ENCODE measurements at regions not wholly inside any gene's neighbourhood (a gene's known extent, or its start where the extent isn't known, plus 50 kb on each side); places are given as distances from the start of the nearest gene placed in this dataset.

GRCh38 chr18:73715210-73715670, 432.4 kb downstream of the FBXO15 start:
- peaks cover 0 to 4% of the 10 kb centered on the region in 2 donors for H3K27me3 ChIP-seq (ENCODE audit: control insufficient read depth in 1 of 2, insufficient read depth in 2 of 2, low read length in 2 of 2)
- no peak overlapping the region for H3K27ac ChIP-seq (ENCODE audit: low read length)
- H3K36me3 ChIP-seq (ENCODE audit: control insufficient read depth in 2 of 2, insufficient read depth in 2 of 2, low read length in 2 of 2), result no peaks in the 10 kb centered on the region
- no peak overlapping the region for H3K9ac ChIP-seq (ENCODE audit: low read length in 2 of 2)
- no peaks in the 10 kb centered on the region for H3K4me1 ChIP-seq (ENCODE audit: control insufficient read depth, insufficient read depth, low read length)
- H3K4me3 ChIP-seq (ENCODE audit: low read length in 2 of 2), result no peak overlapping the region
- no peaks in the 10 kb centered on the region for H3K9me3 ChIP-seq (ENCODE audit: control insufficient read depth in 2 of 2, low read length in 2 of 2)

GRCh38 chr18:73714466-73714865, 433.2 kb downstream of the FBXO15 start:
- Histone ChIP-seq H3K4me3 (ENCODE audit: low read length in 2 of 2) (no peak overlapping the region), H3K9me3 (ENCODE audit: control insufficient read depth in 2 of 2, low read length in 2 of 2) (no peaks in the 10 kb centered on the region), H3K36me3 (ENCODE audit: control insufficient read depth in 2 of 2, insufficient read depth in 2 of 2, low read length in 2 of 2) (no peaks in the 10 kb centered on the region), H3K27ac (ENCODE audit: low read length) (no peak overlapping the region), H3K27me3 (ENCODE audit: control insufficient read depth in 1 of 2, insufficient read depth in 2 of 2, low read length in 2 of 2) (peaks cover 0 to 4% of the 10 kb centered on the region in 2 donors), H3K4me1 (ENCODE audit: control insufficient read depth, insufficient read depth, low read length) (no peaks in the 10 kb centered on the region), H3K9ac (ENCODE audit: low read length in 2 of 2) (no peak overlapping the region)

- Histone ChIP-seq H3K27ac (ENCODE audit: low read length) (no peak overlapping the region), H3K4me1 (ENCODE audit: control insufficient read depth, insufficient read depth, low read length) (no peaks in the 10 kb centered on the region), H3K4me3 (ENCODE audit: low read length in 2 of 2) (no peak overlapping the region), H3K27me3 (ENCODE audit: control insufficient read depth in 1 of 2, insufficient read depth in 2 of 2, low read length in 2 of 2) (peaks cover 0 to 4% of the 10 kb centered on the region in 2 donors), H3K9me3 (ENCODE audit: control insufficient read depth in 2 of 2, low read length in 2 of 2) (no peaks in the 10 kb centered on the region), H3K9ac (ENCODE audit: low read length in 2 of 2) (no peak overlapping the region), H3K36me3 (ENCODE audit: control insufficient read depth in 2 of 2, insufficient read depth in 2 of 2, low read length in 2 of 2) (no peaks in the 10 kb centered on the region)
These were observed 436.4 kb downstream of the FBXO15 start for GRCh38 chr18:73711256-73711655.

- Histone ChIP-seq H3K9me3 (ENCODE audit: control insufficient read depth in 2 of 2, low read length in 2 of 2) (no peaks in the 10 kb centered on the region), H3K4me3 (ENCODE audit: low read length in 2 of 2) (no peak overlapping the region), H3K9ac (ENCODE audit: low read length in 2 of 2) (no peak overlapping the region), H3K36me3 (ENCODE audit: control insufficient read depth in 2 of 2, insufficient read depth in 2 of 2, low read length in 2 of 2) (no peaks in the 10 kb centered on the region), H3K27me3 (ENCODE audit: control insufficient read depth in 1 of 2, insufficient read depth in 2 of 2, low read length in 2 of 2) (no peaks in the 10 kb centered on the region), H3K4me1 (ENCODE audit: control insufficient read depth, insufficient read depth, low read length) (no peaks in the 10 kb centered on the region), H3K27ac (ENCODE audit: low read length) (no peak overlapping the region)
These were observed 439.0 kb downstream of the FBXO15 start for GRCh38 chr18:73708591-73708990.

- no peak overlapping the region for H3K4me3 ChIP-seq (ENCODE audit: low read length in 2 of 2)
- H3K9ac ChIP-seq (ENCODE audit: low read length in 2 of 2), result no peak overlapping the region
- no peaks in the 10 kb centered on the region for H3K36me3 ChIP-seq (ENCODE audit: control insufficient read depth in 2 of 2, insufficient read depth in 2 of 2, low read length in 2 of 2)
These were observed 440.6 kb downstream of the FBXO15 start for GRCh38 chr18:73707035-73707434.

GRCh38 chr18:73697353-73697752, 450.3 kb downstream of the FBXO15 start:
- no peak overlapping the region for H3K9ac ChIP-seq (ENCODE audit: low read length in 2 of 2)
- H3K4me3 ChIP-seq (ENCODE audit: low read length in 2 of 2), result no peak overlapping the region
- H3K27me3 ChIP-seq (ENCODE audit: control insufficient read depth in 1 of 2, insufficient read depth in 2 of 2, low read length in 2 of 2), result no peaks in the 10 kb centered on the region
- no peaks in the 10 kb centered on the region for H3K9me3 ChIP-seq (ENCODE audit: control insufficient read depth in 2 of 2, low read length in 2 of 2)
- H3K4me1 ChIP-seq (ENCODE audit: control insufficient read depth, insufficient read depth, low read length), result no peaks in the 10 kb centered on the region
- no peak overlapping the region for H3K27ac ChIP-seq (ENCODE audit: low read length)
- no peaks in the 10 kb centered on the region for H3K36me3 ChIP-seq (ENCODE audit: control insufficient read depth in 2 of 2, insufficient read depth in 2 of 2, low read length in 2 of 2)

More at GRCh38 chr18:73707035-73707434, 440.6 kb downstream of the FBXO15 start:
- Histone ChIP-seq H3K9me3 (ENCODE audit: control insufficient read depth in 2 of 2, low read length in 2 of 2) (no peaks in the 10 kb centered on the region), H3K4me1 (ENCODE audit: control insufficient read depth, insufficient read depth, low read length) (no peaks in the 10 kb centered on the region), H3K27ac (ENCODE audit: low read length) (no peak overlapping the region), H3K27me3 (ENCODE audit: control insufficient read depth in 1 of 2, insufficient read depth in 2 of 2, low read length in 2 of 2) (no peaks in the 10 kb centered on the region)

GRCh38 chr18:73696698-73697097, 450.9 kb downstream of the FBXO15 start:
- no peaks in the 10 kb centered on the region for H3K36me3 ChIP-seq (ENCODE audit: control insufficient read depth in 2 of 2, insufficient read depth in 2 of 2, low read length in 2 of 2)
- H3K9ac ChIP-seq (ENCODE audit: low read length in 2 of 2), result no peak overlapping the region
- no peak overlapping the region for H3K27ac ChIP-seq (ENCODE audit: low read length)
- no peak overlapping the region for H3K4me3 ChIP-seq (ENCODE audit: low read length in 2 of 2)
- H3K9me3 ChIP-seq (ENCODE audit: control insufficient read depth in 2 of 2, low read length in 2 of 2), result no peaks in the 10 kb centered on the region
- H3K27me3 ChIP-seq (ENCODE audit: control insufficient read depth in 1 of 2, insufficient read depth in 2 of 2, low read length in 2 of 2), result peaks cover 0 to 2% of the 10 kb centered on the region in 2 donors
- H3K4me1 ChIP-seq (ENCODE audit: control insufficient read depth, insufficient read depth, low read length), result no peaks in the 10 kb centered on the region

- Histone ChIP-seq H3K9ac (ENCODE audit: low read length in 2 of 2) (no peak overlapping the region), H3K9me3 (ENCODE audit: control insufficient read depth in 2 of 2, low read length in 2 of 2) (no peaks in the 10 kb centered on the region), H3K36me3 (ENCODE audit: control insufficient read depth in 2 of 2, insufficient read depth in 2 of 2, low read length in 2 of 2) (no peaks in the 10 kb centered on the region), H3K27me3 (ENCODE audit: control insufficient read depth in 1 of 2, insufficient read depth in 2 of 2, low read length in 2 of 2) (peaks cover 3 to 6% of the 10 kb centered on the region in 2 donors), H3K4me3 (ENCODE audit: low read length in 2 of 2) (no peak overlapping the region), H3K27ac (ENCODE audit: low read length) (no peak overlapping the region), H3K4me1 (ENCODE audit: control insufficient read depth, insufficient read depth, low read length) (no peaks in the 10 kb centered on the region)
These were observed 451.5 kb downstream of the FBXO15 start for GRCh38 chr18:73696171-73696570.

- H3K4me1 ChIP-seq (ENCODE audit: control insufficient read depth, insufficient read depth, low read length), result no peaks in the 10 kb centered on the region
- no peak overlapping the region for H3K9ac ChIP-seq (ENCODE audit: low read length in 2 of 2)
- peaks cover 5 to 6% of the 10 kb centered on the region in 2 donors for H3K27me3 ChIP-seq (ENCODE audit: control insufficient read depth in 1 of 2, insufficient read depth in 2 of 2, low read length in 2 of 2)
- no peaks in the 10 kb centered on the region for H3K36me3 ChIP-seq (ENCODE audit: control insufficient read depth in 2 of 2, insufficient read depth in 2 of 2, low read length in 2 of 2)
- H3K27ac ChIP-seq (ENCODE audit: low read length), result no peak overlapping the region
- H3K9me3 ChIP-seq (ENCODE audit: control insufficient read depth in 2 of 2, low read length in 2 of 2), result no peaks in the 10 kb centered on the region
- no peak overlapping the region for H3K4me3 ChIP-seq (ENCODE audit: low read length in 2 of 2)
These were observed 454.5 kb downstream of the FBXO15 start for GRCh38 chr18:73693091-73693490.

GRCh38 chr18:73691624-73692023, 456.0 kb downstream of the FBXO15 start:
- no peaks in the 10 kb centered on the region for H3K4me1 ChIP-seq (ENCODE audit: control insufficient read depth, insufficient read depth, low read length)
- H3K27ac ChIP-seq (ENCODE audit: low read length), result no peak overlapping the region
- H3K9ac ChIP-seq (ENCODE audit: low read length in 2 of 2), result no peak overlapping the region
- no peaks in the 10 kb centered on the region for H3K9me3 ChIP-seq (ENCODE audit: control insufficient read depth in 2 of 2, low read length in 2 of 2)
- no peaks in the 10 kb centered on the region for H3K36me3 ChIP-seq (ENCODE audit: control insufficient read depth in 2 of 2, insufficient read depth in 2 of 2, low read length in 2 of 2)
- peaks cover 5 to 6% of the 10 kb centered on the region in 2 donors for H3K27me3 ChIP-seq (ENCODE audit: control insufficient read depth in 1 of 2, insufficient read depth in 2 of 2, low read length in 2 of 2)
- no peak overlapping the region for H3K4me3 ChIP-seq (ENCODE audit: low read length in 2 of 2)

GRCh38 chr18:73691118-73691517, 456.5 kb downstream of the FBXO15 start:
- no peaks in the 10 kb centered on the region for H3K4me1 ChIP-seq (ENCODE audit: control insufficient read depth, insufficient read depth, low read length)
- no peaks in the 10 kb centered on the region for H3K9me3 ChIP-seq (ENCODE audit: control insufficient read depth in 2 of 2, low read length in 2 of 2)
- no peak overlapping the region for H3K27ac ChIP-seq (ENCODE audit: low read length)
- H3K4me3 ChIP-seq (ENCODE audit: low read length in 2 of 2), result no peak overlapping the region
- H3K9ac ChIP-seq (ENCODE audit: low read length in 2 of 2), result no peak overlapping the region
- no peaks in the 10 kb centered on the region for H3K36me3 ChIP-seq (ENCODE audit: control insufficient read depth in 2 of 2, insufficient read depth in 2 of 2, low read length in 2 of 2)
- H3K27me3 ChIP-seq (ENCODE audit: control insufficient read depth in 1 of 2, insufficient read depth in 2 of 2, low read length in 2 of 2), result peaks cover 5 to 6% of the 10 kb centered on the region in 2 donors
